PC-3 (cell line): ENCODE measurements at regions not wholly inside any gene's neighbourhood (a gene's known extent, or its start where the extent isn't known, plus 50 kb on each side); places are given as distances from the start of the nearest gene placed in this dataset.

Experiments used
- CTCF ChIP-seq: fragments of 300-600 bp; sonication (generic); conservative IDR thresholded peaks from 2 replicates; pipeline ENCODE4 v1.5.1; 2017; ENCODE audit warnings: antibody characterized with exemption, low read depth, mild to moderate bottlenecking, low read length
- EZH2 ChIP-seq: fragments of 300-600 bp; sonication (generic); IDR thresholded peaks from one replicate; pipeline ENCODE4 v1.6.1; 2017; ENCODE audit warnings: antibody characterized with exemption, mild to moderate bottlenecking, low read length; ENCODE audit not compliant: unreplicated experiment
- EZH2phosphoT487 ChIP-seq: fragments of 300-600 bp; sonication (generic); IDR thresholded peaks from 2 replicates; pipeline ENCODE4 v1.6.1; 2018; ENCODE audit warnings: mild to moderate bottlenecking, antibody characterized with exemption, low read length, borderline replicate concordance

GRCh38 chr2:8086796-8087479 lies 594.9 kb upstream of the ID2 start:
- TF ChIP-seq CTCF (no peak), EZH2 (no peak), EZH2phosphoT487 (no peak)
